Trophoblast cell (in vitro differentiated cells and primary cell): ENCODE measurements at regions not wholly inside any gene's neighbourhood (a gene's known extent, or its start where the extent isn't known, plus 50 kb on each side); places are given as distances from the start of the nearest gene placed in this dataset.

Experiments used
- DNase-seq, 2 donors: peaks; one replicate each; pipeline ENCODE4 v3.0.0-alpha.2; 2016
- H2AFZ ChIP-seq: 2 replicates; pipeline ENCODE4 v1.6.1; 2013; ENCODE audit warnings: low read length, moderate library complexity, mild to moderate bottlenecking; ENCODE audit not compliant: insufficient read depth, poor library complexity
- H2AK5ac ChIP-seq: 2 replicates; pipeline ENCODE4 v1.6.1; 2013; ENCODE audit warnings: mild to moderate bottlenecking, low read length
- H2BK120ac ChIP-seq: 2 replicates; pipeline ENCODE4 v1.6.1; 2013; ENCODE audit warnings: low read length, mild to moderate bottlenecking, moderate library complexity; ENCODE audit not compliant: insufficient read depth, poor library complexity
- H2BK12ac ChIP-seq: 2 replicates; pipeline ENCODE4 v1.6.1; 2013; ENCODE audit warnings: mild to moderate bottlenecking, low read length, moderate library complexity
- H2BK5ac ChIP-seq: 2 replicates; pipeline ENCODE4 v1.6.1; 2013; ENCODE audit warnings: low read length, low read depth, moderate library complexity, mild to moderate bottlenecking; ENCODE audit not compliant: poor library complexity
- H3K14ac ChIP-seq: 2 replicates; pipeline ENCODE4 v1.6.1; 2013; ENCODE audit warnings: mild to moderate bottlenecking, low read length
- H3K18ac ChIP-seq: 2 replicates; pipeline ENCODE4 v1.6.1; 2013; ENCODE audit warnings: mild to moderate bottlenecking, low read length
- H3K23ac ChIP-seq: 2 replicates; pipeline ENCODE4 v1.6.1; 2013; ENCODE audit warnings: low read length
- H3K27ac ChIP-seq: 2 replicates; pipeline ENCODE4 v1.5.1; 2013; ENCODE audit warnings: low read depth, mild to moderate bottlenecking, inconsistent platforms, low read length, moderate library complexity
- H3K27me3 ChIP-seq: 2 replicates; pipeline ENCODE4 v1.6.1; 2013; ENCODE audit warnings: inconsistent platforms, mild to moderate bottlenecking, low read length, moderate library complexity; ENCODE audit not compliant: insufficient read depth
- H3K36me3 ChIP-seq, 2 experiments: 1 replicate in 1 of 2; 2 replicates in 1 of 2; pipeline ENCODE4 v1.6.1; 2013; ENCODE audit warnings: low read length in 2 of 2, mild to moderate bottlenecking in 2 of 2, moderate library complexity in 1 of 2; ENCODE audit not compliant: insufficient read depth in 2 of 2, control insufficient read depth in 1 of 2
- H3K4ac ChIP-seq: 2 replicates; pipeline ENCODE4 v1.6.1; 2013; ENCODE audit warnings: low read depth, mild to moderate bottlenecking, low read length, moderate library complexity
- H3K4me1 ChIP-seq, 2 experiments: 1 replicate in 1 of 2; 2 replicates in 1 of 2; pipeline ENCODE4 v1.6.1; 2013; ENCODE audit warnings: low read length in 2 of 2, mild to moderate bottlenecking in 2 of 2, moderate library complexity in 1 of 2; ENCODE audit not compliant: insufficient read depth in 2 of 2, control insufficient read depth in 1 of 2
- H3K4me2 ChIP-seq: 2 replicates; pipeline ENCODE4 v1.6.1; 2013; ENCODE audit warnings: inconsistent platforms, mild to moderate bottlenecking, low read length, moderate library complexity
- H3K4me3 ChIP-seq: 2 replicates; pipeline ENCODE4 v1.5.1; 2013; ENCODE audit warnings: mild to moderate bottlenecking, low read depth, low read length, inconsistent platforms
- H3K79me1 ChIP-seq: one replicate; pipeline ENCODE4 v1.6.1; 2013; ENCODE audit warnings: low read length
- H3K79me2 ChIP-seq: 2 replicates; pipeline ENCODE4 v1.6.1; 2013; ENCODE audit warnings: low read length, mild to moderate bottlenecking; ENCODE audit not compliant: control insufficient read depth, insufficient read depth, poor library complexity
- H3K9ac ChIP-seq: 2 replicates; pipeline ENCODE4 v1.6.1; 2013; ENCODE audit warnings: mild to moderate bottlenecking, low read length
- H3K9me3 ChIP-seq: 2 replicates; pipeline ENCODE4 v1.6.1; 2013; ENCODE audit warnings: low read depth, mild to moderate bottlenecking, control low read depth, inconsistent platforms, low read length; ENCODE audit not compliant: insufficient read depth
- H4K12ac ChIP-seq: 2 replicates; pipeline ENCODE4 v1.6.1; 2013; ENCODE audit warnings: low read depth, mild to moderate bottlenecking, low read length, moderate library complexity
- H4K8ac ChIP-seq: 2 replicates; pipeline ENCODE4 v1.6.1; 2013; ENCODE audit warnings: low read depth, mild to moderate bottlenecking, low read length, moderate library complexity
- H4K91ac ChIP-seq: one replicate; pipeline ENCODE4 v1.6.1; 2013; ENCODE audit warnings: low read depth, mild to moderate bottlenecking, low read length, moderate library complexity
- WGBS: extraction: QIAGEN DNeasy Blood & Tissue Kit; methylation state at CpG from one replicate; pipeline ENCODE4 v1.1.7; 2013; ENCODE audit warnings: missing lambda C conversion rate; ENCODE audit not compliant: insufficient read length, insufficient coverage; ENCODE audit errors: extremely low coverage; 5-methylcytosine and 5-hydroxymethylcytosine counted together

- Histone ChIP-seq H3K27ac (no peak overlapping the region), H2BK5ac (no peak overlapping the region), H3K79me2 (no peaks in the 10 kb centered on the region), H3K36me3 (no peaks in the 10 kb centered on the region), H4K91ac (no peak overlapping the region), H3K18ac (no peak overlapping the region), H3K4me1 (no peaks in the 10 kb centered on the region), H2BK12ac (no peak overlapping the region), H2BK120ac (no peak overlapping the region), H4K8ac (no peak overlapping the region), H3K79me1 (no peaks in the 10 kb centered on the region), H3K27me3 (no peaks in the 10 kb centered on the region), H3K9me3 (no peaks in the 10 kb centered on the region), H3K23ac (no peak overlapping the region), H4K12ac (no peak overlapping the region), H3K4me2 (no peak overlapping the region), H2AFZ (no peak overlapping the region), H2AK5ac (no peak overlapping the region), H3K14ac (no peak overlapping the region), H3K9ac (no peak overlapping the region), H3K4ac (no peak overlapping the region), H3K4me3 (no peak overlapping the region)
- DNase-seq, result no peak
- WGBS, result no CpG with 5 or more reads among the region's 4 CpGs
Observed at GRCh38 chr13:73687087-73687486, 447.1 kb downstream of the KLF12 start.

GRCh38 chr13:73684750-73685149, 449.5 kb downstream of the KLF12 start:
- WGBS, result no CpG with 5 or more reads among the region's 11 CpGs
- H3K27me3 ChIP-seq, result no peaks in the 10 kb centered on the region
- no peak overlapping the region for H3K4ac ChIP-seq
- H2BK120ac ChIP-seq, result no peak overlapping the region
- no peaks in the 10 kb centered on the region for H3K79me2 ChIP-seq
- no peak overlapping the region for H3K4me2 ChIP-seq
- no peak overlapping the region for H3K27ac ChIP-seq
- H4K12ac ChIP-seq, result no peak overlapping the region
- no peak overlapping the region for H2AFZ ChIP-seq
- H2AK5ac ChIP-seq, result no peak overlapping the region
- no peak overlapping the region for H4K91ac ChIP-seq
- DNase-seq, result no peak
- H3K18ac ChIP-seq, result no peak overlapping the region
- no peak overlapping the region for H3K14ac ChIP-seq
- H3K4me3 ChIP-seq, result no peak overlapping the region
- no peak overlapping the region for H2BK12ac ChIP-seq
- no peak overlapping the region for H2BK5ac ChIP-seq
- no peak overlapping the region for H3K9ac ChIP-seq
- H4K8ac ChIP-seq, result no peak overlapping the region
- no peak overlapping the region for H3K23ac ChIP-seq
- H3K9me3 ChIP-seq, result no peaks in the 10 kb centered on the region
- no peaks in the 10 kb centered on the region for H3K4me1 ChIP-seq
- no peaks in the 10 kb centered on the region for H3K79me1 ChIP-seq
- no peaks in the 10 kb centered on the region for H3K36me3 ChIP-seq

- H4K91ac ChIP-seq, result no peak overlapping the region
- H3K79me1 ChIP-seq, result no peaks in the 10 kb centered on the region
- no peak overlapping the region for H2AK5ac ChIP-seq
- H4K12ac ChIP-seq, result no peak overlapping the region
- H3K4me3 ChIP-seq, result no peak overlapping the region
- no peak overlapping the region for H4K8ac ChIP-seq
- H3K4ac ChIP-seq, result no peak overlapping the region
- H3K36me3 ChIP-seq, result no peaks in the 10 kb centered on the region
- no peak overlapping the region for H2AFZ ChIP-seq
- H3K23ac ChIP-seq, result no peak overlapping the region
- no peak overlapping the region for H3K18ac ChIP-seq
- H3K4me2 ChIP-seq, result no peak overlapping the region
- no peak overlapping the region for H3K27ac ChIP-seq
- no CpG with 5 or more reads among the region's 3 CpGs for WGBS
- no peak overlapping the region for H3K9ac ChIP-seq
- H3K27me3 ChIP-seq, result no peaks in the 10 kb centered on the region
- H3K9me3 ChIP-seq, result no peaks in the 10 kb centered on the region
- H2BK120ac ChIP-seq, result no peak overlapping the region
- H3K4me1 ChIP-seq, result no peaks in the 10 kb centered on the region
- no peak overlapping the region for H2BK12ac ChIP-seq
- DNase-seq, result no peak
- no peak overlapping the region for H2BK5ac ChIP-seq
- no peak overlapping the region for H3K14ac ChIP-seq
- H3K79me2 ChIP-seq, result no peaks in the 10 kb centered on the region
Observed at GRCh38 chr13:73684286-73684685, 449.9 kb downstream of the KLF12 start.

- Histone ChIP-seq H3K4me1 (no peaks in the 10 kb centered on the region), H4K8ac (no peak overlapping the region), H3K14ac (no peak overlapping the region), H3K23ac (no peak overlapping the region), H2BK120ac (no peak overlapping the region), H4K12ac (no peak overlapping the region), H2BK5ac (no peak overlapping the region), H4K91ac (no peak overlapping the region), H3K27me3 (no peaks in the 10 kb centered on the region), H3K4me3 (no peak overlapping the region), H2BK12ac (no peak overlapping the region), H3K4me2 (no peak overlapping the region), H3K4ac (no peak overlapping the region), H3K9ac (no peak overlapping the region), H3K36me3 (no peaks in the 10 kb centered on the region), H3K18ac (no peak overlapping the region), H3K9me3 (no peaks in the 10 kb centered on the region), H3K79me2 (no peaks in the 10 kb centered on the region), H3K79me1 (no peaks in the 10 kb centered on the region), H2AK5ac (no peak overlapping the region), H3K27ac (no peak overlapping the region), H2AFZ (no peak overlapping the region)
- WGBS, result no CpG with 5 or more reads among the region's 3 CpGs
- DNase-seq, result no peak
Observed at GRCh38 chr13:73683746-73684145, 450.5 kb downstream of the KLF12 start.
